ENCODE measurements at regions not wholly inside any gene's neighbourhood (a gene's known extent, or its start where the extent isn't known, plus 50 kb on each side); places are given as distances from the start of the nearest gene placed in this dataset.
"Not testable (repeated sequence)": the region's sequence is repeated elsewhere in the genome, so short reads cannot be mapped to it uniquely, and the experiment has no call there.

- H3K27me3 ChIP-seq (replicated peaks; ENCODE audit: insufficient read depth): no peaks in the 10 kb centered on the region
- 81 to 83% methylated on average over 1 of the region's 1 CpG for WGBS, 2 experiments (ENCODE audit: low coverage in 1 of 2, low lambda C conversion rate in 2 of 2, missing lambda C conversion rate in 2 of 2)
- no peaks in the 10 kb centered on the region for H3K4me1 ChIP-seq (ENCODE audit: insufficient read depth)
- H2AFZ ChIP-seq: no peak overlapping the region
- in situ Hi-C loops (cut with MboI): no loop called here
- no peaks in the 10 kb centered on the region for H3F3A ChIP-seq (ENCODE audit: insufficient read depth)
- TF ChIP-seq EZH2 (IDR thresholded peaks at IDR 0.05; ENCODE audit: insufficient read depth, poor library complexity, severe bottlenecking): no peak
- TF ChIP-seq EZH2phosphoT487 (IDR thresholded peaks at IDR 0.05; ENCODE audit: insufficient read depth, low read depth): no peak
- DNase-seq: no peak
- no peak overlapping the region for H3K4me3 ChIP-seq
- H3K79me2 ChIP-seq (ENCODE audit: insufficient read depth): no peaks in the 10 kb centered on the region
- H3K9ac ChIP-seq: no peak overlapping the region
- H4K20me1 ChIP-seq (ENCODE audit: insufficient read depth): no peaks in the 10 kb centered on the region
- H3K4me2 ChIP-seq (ENCODE audit: unreplicated experiment): no peak overlapping the region
- H3K9me2 ChIP-seq (ENCODE audit: insufficient read depth): no peaks in the 10 kb centered on the region
- no peak overlapping the region for H3K27ac ChIP-seq
- H3K9me3 ChIP-seq (ENCODE audit: low read depth): no peaks in the 10 kb centered on the region
- H3K36me3 ChIP-seq (ENCODE audit: low read depth): no peaks in the 10 kb centered on the region
Observed at GRCh38 chr3:181609030-181609767, 102.5 kb upstream of the SOX2 start.

DNA sequence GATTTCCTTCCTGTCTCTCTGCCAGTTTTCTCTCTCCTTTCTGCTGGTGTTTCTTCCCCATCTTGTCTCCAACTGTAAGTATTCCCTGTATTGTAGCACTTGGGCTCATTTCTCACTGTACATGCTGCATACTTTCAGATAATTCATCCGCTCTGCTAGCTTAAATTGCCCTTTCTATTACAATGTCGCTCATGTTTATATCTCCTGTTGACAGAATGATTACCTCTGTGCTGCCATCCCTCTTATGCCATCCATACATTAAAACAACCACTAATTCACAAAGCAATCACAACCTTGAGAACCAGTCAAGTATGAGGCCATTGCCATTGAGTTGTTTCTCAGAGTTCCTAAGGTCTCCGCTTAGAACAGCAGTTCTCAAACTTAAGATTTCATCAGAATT lies 107.5 kb upstream of the SOX2 start:
- Histone ChIP-seq H4K20me1 (ENCODE audit: insufficient read depth) (no peaks in the 10 kb centered on the region), H3K36me3 (ENCODE audit: low read depth) (no peaks in the 10 kb centered on the region), H3K27me3 (replicated peaks; ENCODE audit: insufficient read depth) (no peaks in the 10 kb centered on the region), H3K9me3 (ENCODE audit: low read depth) (no peaks in the 10 kb centered on the region), H3K4me3 (no peak overlapping the region), H2AFZ (no peak overlapping the region), H3K4me2 (ENCODE audit: unreplicated experiment) (no peak overlapping the region), H3F3A (ENCODE audit: insufficient read depth) (no peaks in the 10 kb centered on the region), H3K9ac (no peak overlapping the region), H3K4me1 (ENCODE audit: insufficient read depth) (no peaks in the 10 kb centered on the region), H3K79me2 (ENCODE audit: insufficient read depth) (no peaks in the 10 kb centered on the region), H3K9me2 (ENCODE audit: insufficient read depth) (no peaks in the 10 kb centered on the region), H3K27ac (no peak overlapping the region)
- WGBS, 2 experiments (ENCODE audit: low coverage in 1 of 2, low lambda C conversion rate in 2 of 2, missing lambda C conversion rate in 2 of 2): 66 to 73% methylated on average over 3 of the region's 3 CpGs
- TF ChIP-seq EZH2phosphoT487 (IDR thresholded peaks at IDR 0.05; ENCODE audit: insufficient read depth, low read depth): no peak
- no peak for TF ChIP-seq EZH2 (IDR thresholded peaks at IDR 0.05; ENCODE audit: insufficient read depth, poor library complexity, severe bottlenecking)
- in situ Hi-C loops (cut with MboI): no loop called here
- no peak for DNase-seq

DNA sequence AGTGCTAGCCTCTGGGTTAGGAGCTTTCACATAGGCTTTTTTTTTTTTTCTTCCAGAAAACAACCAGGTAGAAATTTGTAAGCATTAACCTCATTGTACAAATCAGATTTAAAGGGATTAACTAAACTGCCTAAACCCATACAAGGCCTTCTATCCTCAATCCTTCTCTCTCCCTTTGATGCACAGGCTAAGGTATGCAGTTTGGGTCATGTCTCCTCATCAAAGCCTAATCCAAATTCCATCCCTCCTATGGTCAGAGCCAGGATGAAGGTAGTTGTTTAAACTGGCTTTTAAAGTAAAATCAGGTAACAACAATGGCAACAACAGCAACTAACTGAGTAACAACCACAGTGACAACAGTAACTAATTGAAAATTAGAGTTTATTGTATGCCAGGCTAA lies 115.6 kb upstream of the SOX2 start:
- no peaks in the 10 kb centered on the region for H3K4me1 ChIP-seq (ENCODE audit: insufficient read depth)
- H3K9ac ChIP-seq: no peak overlapping the region
- H3K9me3 ChIP-seq (ENCODE audit: low read depth): no peaks in the 10 kb centered on the region
- H3K4me3 ChIP-seq: no peak overlapping the region
- H3K27ac ChIP-seq: no peak overlapping the region
- no peaks in the 10 kb centered on the region for H3K79me2 ChIP-seq (ENCODE audit: insufficient read depth)
- no peak for DNase-seq
- in situ Hi-C loops (cut with MboI): no loop called here
- TF ChIP-seq EZH2 (IDR thresholded peaks at IDR 0.05; ENCODE audit: insufficient read depth, poor library complexity, severe bottlenecking): no peak
- TF ChIP-seq EZH2phosphoT487 (IDR thresholded peaks at IDR 0.05; ENCODE audit: insufficient read depth, low read depth): no peak
- H3K9me2 ChIP-seq (ENCODE audit: insufficient read depth): no peaks in the 10 kb centered on the region
- H3F3A ChIP-seq (ENCODE audit: insufficient read depth): no peaks in the 10 kb centered on the region
- no peaks in the 10 kb centered on the region for H4K20me1 ChIP-seq (ENCODE audit: insufficient read depth)
- no peak overlapping the region for H2AFZ ChIP-seq
- no peaks in the 10 kb centered on the region for H3K36me3 ChIP-seq (ENCODE audit: low read depth)
- H3K27me3 ChIP-seq (replicated peaks; ENCODE audit: insufficient read depth): no peaks in the 10 kb centered on the region
- H3K4me2 ChIP-seq (ENCODE audit: unreplicated experiment): no peak overlapping the region

GRCh38 chr3:181590939-181591338 lies 120.8 kb upstream of the SOX2 start:
- H3K9ac ChIP-seq; H2AFZ ChIP-seq; H3K36me3 ChIP-seq (ENCODE audit: low read depth); H3K27ac ChIP-seq; H4K20me1 ChIP-seq (ENCODE audit: insufficient read depth); H3K27me3 ChIP-seq (replicated peaks; ENCODE audit: insufficient read depth); H3K9me2 ChIP-seq (ENCODE audit: insufficient read depth); H3K4me3 ChIP-seq; DNase-seq; H3K79me2 ChIP-seq (ENCODE audit: insufficient read depth); in situ Hi-C loops (cut with MboI); H3K4me2 ChIP-seq (ENCODE audit: unreplicated experiment); H3K4me1 ChIP-seq (ENCODE audit: insufficient read depth); H3K9me3 ChIP-seq (ENCODE audit: low read depth); H3F3A ChIP-seq (ENCODE audit: insufficient read depth): not testable (repeated sequence)
- 61 to 63% methylated on average over 12 of the region's 12 CpGs for WGBS, 2 experiments (ENCODE audit: low coverage in 1 of 2, low lambda C conversion rate in 2 of 2, missing lambda C conversion rate in 2 of 2)

DNA sequence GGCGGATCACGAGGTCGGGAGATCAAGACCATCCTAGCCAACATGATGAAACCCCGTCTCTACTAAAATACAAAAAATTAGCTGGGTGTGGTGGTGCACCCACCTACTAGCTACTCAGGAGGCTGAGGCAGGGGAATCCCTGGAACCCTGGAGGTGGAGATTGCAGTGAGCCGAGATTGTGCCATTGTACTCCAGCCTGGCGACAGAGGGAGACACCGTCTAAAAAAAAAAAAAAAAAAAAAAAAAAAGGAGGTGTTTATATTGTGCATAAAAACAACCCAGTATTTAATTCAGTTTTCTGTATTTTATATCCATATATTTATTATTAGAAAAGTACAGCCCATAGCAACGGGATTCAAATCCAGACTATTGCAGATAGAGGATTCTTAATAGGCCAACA lies 129.1 kb upstream of the SOX2 start:
- H3K36me3 ChIP-seq (ENCODE audit: low read depth): no peaks in the 10 kb centered on the region
- TF ChIP-seq EZH2phosphoT487 (IDR thresholded peaks at IDR 0.05; ENCODE audit: insufficient read depth, low read depth) (no peak), EZH2 (IDR thresholded peaks at IDR 0.05; ENCODE audit: insufficient read depth, poor library complexity, severe bottlenecking) (no peak)
- in situ Hi-C loops (cut with MboI): no loop called here

More for the DNA sequence above, 129.1 kb upstream of the SOX2 start:
- H3K9me3 ChIP-seq (ENCODE audit: low read depth): no peaks in the 10 kb centered on the region
- H3K27ac ChIP-seq: no peak overlapping the region
- H3K4me3 ChIP-seq: no peak overlapping the region
- no peaks in the 10 kb centered on the region for H4K20me1 ChIP-seq (ENCODE audit: insufficient read depth)
- no peak overlapping the region for H3K4me2 ChIP-seq (ENCODE audit: unreplicated experiment)
- H3K4me1 ChIP-seq (ENCODE audit: insufficient read depth): no peaks in the 10 kb centered on the region
- H3K9ac ChIP-seq: no peak overlapping the region
- H2AFZ ChIP-seq: no peak overlapping the region
- H3F3A ChIP-seq (ENCODE audit: insufficient read depth): no peaks in the 10 kb centered on the region
- no peak for DNase-seq
- no peaks in the 10 kb centered on the region for H3K9me2 ChIP-seq (ENCODE audit: insufficient read depth)
- H3K79me2 ChIP-seq (ENCODE audit: insufficient read depth): no peaks in the 10 kb centered on the region
- WGBS, 2 experiments (ENCODE audit: low coverage in 1 of 2, low lambda C conversion rate in 2 of 2, missing lambda C conversion rate in 2 of 2): 57 to 70% methylated on average over 8 of the region's 8 CpGs
- H3K27me3 ChIP-seq (replicated peaks; ENCODE audit: insufficient read depth): no peaks in the 10 kb centered on the region
